SK-N-SH (cell line): ENCODE measurements at regions not wholly inside any gene's neighbourhood (a gene's known extent, or its start where the extent isn't known, plus 50 kb on each side); places are given as distances from the start of the nearest gene placed in this dataset.

Experiments used
- CTCF ChIA-PET: fragments of 300-600, 350-600 bp; formaldehyde crosslinking; extraction: SDS; loops from one replicate; lab custom pipeline; 2021; lab: Yijun Ruan, JAX
- POLR2A ChIA-PET: fragments of 350-600 bp; sonication (Branson Sonifier 250); formaldehyde crosslinking; extraction: SDS; loops from one replicate; lab custom pipeline; 2020; ENCODE audit warnings: antibody characterized with exemption, inconsistent platforms; lab: Yijun Ruan, JAX
- DNase-seq: peaks from one replicate; pipeline ENCODE4 v3.0.0; 2012
- H2AFZ ChIP-seq: fragments of 200-600 bp; sonication (generic); 2 replicates; pipeline ENCODE4 v1.8.1; 2016; ENCODE audit warnings: antibody characterized with exemption, mild to moderate bottlenecking, low read depth
- H3F3A ChIP-seq: fragments of 200-600 bp; sonication (generic); replicated peaks from 2 replicates; pipeline ENCODE3; 2016; ENCODE audit warnings: antibody characterized with exemption, mild to moderate bottlenecking; ENCODE audit not compliant: insufficient read depth
- H3K27ac ChIP-seq, 2 experiments: fragments of 200-500 bp in 1 of 2; fragments of 200-600 bp in 1 of 2; sonication (Bioruptor generic) in 1 of 2; sonication (generic), shearing (Covaris generic) in 1 of 2; 2 replicates each; pipeline versions ENCODE4 v1.5.1 to v1.6.1; 2014 to 2016; ENCODE audit warnings: low read depth in 2 of 2, inconsistent platforms in 1 of 2, low read length in 1 of 2, mild to moderate bottlenecking in 1 of 2, mixed read lengths in 1 of 2
- H3K27me3 ChIP-seq: fragments of 200-600 bp; sonication (generic), shearing (Covaris generic); 2 replicates; pipeline ENCODE4 v1.6.1; 2016; ENCODE audit warnings: mixed run types; ENCODE audit not compliant: insufficient read depth
- H3K36me3 ChIP-seq, 2 experiments: fragments of 200-500 bp in 1 of 2; fragments of 200-600 bp in 1 of 2; sonication (Bioruptor generic) in 1 of 2; sonication (generic) in 1 of 2; replicated peaks in 1 of 2; 2 replicates each; pipeline versions ENCODE3 to v1.5.1; 2014 to 2016; ENCODE audit warnings: low read length in 1 of 2, mild to moderate bottlenecking in 1 of 2; ENCODE audit not compliant: insufficient read depth in 2 of 2, control insufficient read depth in 1 of 2
- H3K4me1 ChIP-seq, 2 experiments: fragments of 200-500 bp in 1 of 2; fragments of 200-600 bp in 1 of 2; sonication (Bioruptor generic) in 1 of 2; sonication (generic), shearing (Covaris generic) in 1 of 2; 2 replicates each; pipeline versions ENCODE4 v1.5.1 to v1.6.1; 2014 to 2016; ENCODE audit warnings: low read depth in 1 of 2, low read length in 1 of 2, mixed run types in 1 of 2; ENCODE audit not compliant: insufficient read depth in 2 of 2, control insufficient read depth in 1 of 2
- H3K4me2 ChIP-seq: fragments of 200-600 bp; sonication (generic), shearing (Covaris generic); 2 replicates; pipeline ENCODE4 v1.6.1; 2017; ENCODE audit warnings: mixed run types
- H3K4me3 ChIP-seq, 2 experiments: fragments of 200-500 bp in 1 of 2; fragments of 200-600 bp in 1 of 2; sonication (Bioruptor generic) in 1 of 2; sonication (generic), shearing (Covaris generic) in 1 of 2; 2 replicates each; pipeline versions ENCODE4 v1.5.1 to v1.8.1; 2014 to 2016; ENCODE audit warnings: low read depth in 2 of 2, inconsistent platforms in 1 of 2, low read length in 1 of 2, mild to moderate bottlenecking in 1 of 2, mixed read lengths in 1 of 2, moderate library complexity in 1 of 2
- H3K79me2 ChIP-seq: fragments of 200-600 bp; sonication (generic); 2 replicates; pipeline ENCODE4 v1.8.1; 2017; ENCODE audit warnings: mild to moderate bottlenecking; ENCODE audit not compliant: insufficient read depth
- H3K9ac ChIP-seq: fragments of 200-600 bp; sonication (generic); 2 replicates; pipeline ENCODE4 v1.6.1; 2017; ENCODE audit warnings: mixed run types
- H3K9me2 ChIP-seq: fragments of 200-600 bp; sonication (generic); 2 replicates; pipeline ENCODE4 v1.6.1; 2017; ENCODE audit warnings: mixed run types
- H3K9me3 ChIP-seq: fragments of 200-600 bp; sonication (generic); 2 replicates; pipeline ENCODE4 v1.6.1; 2017; ENCODE audit warnings: mixed run types, mild to moderate bottlenecking, moderate library complexity
- H4K20me1 ChIP-seq: fragments of 200-600 bp; sonication (generic); 2 replicates; pipeline ENCODE4 v1.6.1; 2017; ENCODE audit warnings: mild to moderate bottlenecking, mixed run types; ENCODE audit not compliant: insufficient read depth
- CTCF ChIP-seq: fragments of 200-600 bp; sonication (generic); IDR thresholded peaks from 2 replicates; pipeline ENCODE4 v1.6.1; 2017; ENCODE audit warnings: antibody characterized with exemption, mild to moderate bottlenecking, moderate library complexity
- FOSL2 ChIP-seq: IDR thresholded peaks from 2 replicates; pipeline ENCODE4 v1.4.0; 2012; ENCODE audit warnings: low read depth, mild to moderate bottlenecking, moderate library complexity, borderline replicate concordance
- MEF2A ChIP-seq: IDR thresholded peaks from 2 replicates; pipeline ENCODE4 v1.4.0; 2012; ENCODE audit warnings: low read depth, borderline replicate concordance
- MXI1 ChIP-seq: IDR thresholded peaks from 2 replicates; pipeline ENCODE4 v1.6.1; 2012; ENCODE audit warnings: mild to moderate bottlenecking, low read depth, low read length, improper control_type of control experiment
- NRF1 ChIP-seq: IDR thresholded peaks from 2 replicates; pipeline ENCODE4 v1.6.1; 2012; ENCODE audit warnings: low read depth, mild to moderate bottlenecking, low read length
- POLR2AphosphoS5 ChIP-seq: IDR thresholded peaks from 2 replicates; pipeline ENCODE4 v1.6.1; 2012; ENCODE audit warnings: low read depth, low read length
- RAD21 ChIP-seq: IDR thresholded peaks from 2 replicates; pipeline ENCODE4 v1.6.1; 2012; ENCODE audit warnings: mild to moderate bottlenecking, low read length
- RCOR1 ChIP-seq: fragments of 150-350 bp; IDR thresholded peaks from 2 replicates; pipeline ENCODE4 v1.6.1; 2017; ENCODE audit warnings: antibody characterized with exemption, low read length
- SMC3 ChIP-seq: IDR thresholded peaks from 2 replicates; pipeline ENCODE4 v1.6.1; 2012; ENCODE audit warnings: low read depth, low read length, improper control_type of control experiment
- TAF1 ChIP-seq: IDR thresholded peaks from 2 replicates; pipeline ENCODE4 v1.6.1; 2012; ENCODE audit warnings: low read depth, mild to moderate bottlenecking, low read length, moderate library complexity, borderline replicate concordance
- USF2 ChIP-seq: fragments of 150-350 bp; IDR thresholded peaks from 2 replicates; pipeline ENCODE4 v1.6.1; 2017; ENCODE audit warnings: antibody characterized with exemption, low read length, low read depth, borderline replicate concordance
- whole genome bisulfite sequencing: methylation state at CpG from one replicate; pipeline ENCODE4 v1.1.6; 2017; ENCODE audit warnings: low lambda C conversion rate; 5-methylcytosine and 5-hydroxymethylcytosine counted together
- TF ChIP-seq, protein P1 (sequence below): IDR thresholded peaks from 2 replicates; pipeline ENCODE4 v1.6.1; 2012; ENCODE audit warnings: mild to moderate bottlenecking, low read depth, low read length, moderate library complexity
- TF ChIP-seq, protein P2 (sequence below): IDR thresholded peaks from 2 replicates; pipeline ENCODE4 v1.4.0; 2012; ENCODE audit warnings: low read depth

DNA sequence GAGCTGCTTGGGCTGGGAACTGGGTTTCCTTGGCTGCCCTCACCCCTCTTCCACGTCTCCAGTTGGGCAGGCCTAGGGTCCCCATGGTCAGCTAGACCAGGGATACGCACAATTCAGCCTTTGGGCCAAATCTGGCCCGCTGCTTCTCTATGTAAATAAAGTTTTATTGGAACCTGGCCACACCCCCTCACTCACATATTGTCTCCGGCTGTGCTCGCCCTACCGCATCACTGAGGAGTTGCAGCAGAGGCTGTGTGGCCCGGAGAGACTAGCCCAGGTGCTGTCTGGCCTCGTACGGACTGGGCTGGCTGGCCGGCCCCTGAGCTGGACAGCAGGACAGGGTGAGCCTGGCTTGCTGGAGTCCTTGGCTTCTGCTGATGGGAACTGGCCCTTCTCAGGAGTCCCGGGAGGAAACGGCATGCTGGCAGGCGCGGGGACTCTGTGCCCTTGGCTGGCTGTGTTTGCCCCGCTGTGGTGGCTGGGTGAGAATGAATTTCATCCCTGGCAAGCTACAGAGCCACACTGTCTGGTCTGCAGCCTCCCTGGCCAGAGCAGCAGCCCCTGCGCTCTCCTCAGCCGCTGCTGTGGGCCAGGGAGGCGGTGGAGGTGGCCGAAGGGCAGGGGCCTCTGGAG lies 82.0 kb downstream of the ENGASE start:
- ChIA-PET POLR2A (no interaction called here), CTCF (interaction anchor here (0.9 to 34.2 kb wide), 4 partner anchors 68 to 245 kb away, joined by 4 to 571 read pairs (median 51); no protein-coding TSS in a partner anchor)
- H3K36me3 ChIP-seq = no peaks in the 10 kb centered on the region
- no peaks in the 10 kb centered on the region for H3K9me3 ChIP-seq
- DNase-seq = no peak
- H3K9ac ChIP-seq = no peak overlapping the region
- no peaks in the 10 kb centered on the region for H3K79me2 ChIP-seq
- peaks cover 34% of the 10 kb centered on the region for H3K27me3 ChIP-seq
- WGBS = 67% methylated on average over 19 of the region's 19 CpGs
- TF ChIP-seq MXI1 (no peak), MEF2A (no peak), SMC3 (no peak), RCOR1 (no peak), FOSL2 (no peak), POLR2AphosphoS5 (no peak), TAF1 (no peak), NRF1 (no peak), CTCF (no peak), RAD21 (no peak), USF2 (no peak)
- TF ChIP-seq, protein P1, sequence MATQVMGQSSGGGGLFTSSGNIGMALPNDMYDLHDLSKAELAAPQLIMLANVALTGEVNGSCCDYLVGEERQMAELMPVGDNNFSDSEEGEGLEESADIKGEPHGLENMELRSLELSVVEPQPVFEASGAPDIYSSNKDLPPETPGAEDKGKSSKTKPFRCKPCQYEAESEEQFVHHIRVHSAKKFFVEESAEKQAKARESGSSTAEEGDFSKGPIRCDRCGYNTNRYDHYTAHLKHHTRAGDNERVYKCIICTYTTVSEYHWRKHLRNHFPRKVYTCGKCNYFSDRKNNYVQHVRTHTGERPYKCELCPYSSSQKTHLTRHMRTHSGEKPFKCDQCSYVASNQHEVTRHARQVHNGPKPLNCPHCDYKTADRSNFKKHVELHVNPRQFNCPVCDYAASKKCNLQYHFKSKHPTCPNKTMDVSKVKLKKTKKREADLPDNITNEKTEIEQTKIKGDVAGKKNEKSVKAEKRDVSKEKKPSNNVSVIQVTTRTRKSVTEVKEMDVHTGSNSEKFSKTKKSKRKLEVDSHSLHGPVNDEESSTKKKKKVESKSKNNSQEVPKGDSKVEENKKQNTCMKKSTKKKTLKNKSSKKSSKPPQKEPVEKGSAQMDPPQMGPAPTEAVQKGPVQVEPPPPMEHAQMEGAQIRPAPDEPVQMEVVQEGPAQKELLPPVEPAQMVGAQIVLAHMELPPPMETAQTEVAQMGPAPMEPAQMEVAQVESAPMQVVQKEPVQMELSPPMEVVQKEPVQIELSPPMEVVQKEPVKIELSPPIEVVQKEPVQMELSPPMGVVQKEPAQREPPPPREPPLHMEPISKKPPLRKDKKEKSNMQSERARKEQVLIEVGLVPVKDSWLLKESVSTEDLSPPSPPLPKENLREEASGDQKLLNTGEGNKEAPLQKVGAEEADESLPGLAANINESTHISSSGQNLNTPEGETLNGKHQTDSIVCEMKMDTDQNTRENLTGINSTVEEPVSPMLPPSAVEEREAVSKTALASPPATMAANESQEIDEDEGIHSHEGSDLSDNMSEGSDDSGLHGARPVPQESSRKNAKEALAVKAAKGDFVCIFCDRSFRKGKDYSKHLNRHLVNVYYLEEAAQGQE = no peak
- TF ChIP-seq, protein P2, sequence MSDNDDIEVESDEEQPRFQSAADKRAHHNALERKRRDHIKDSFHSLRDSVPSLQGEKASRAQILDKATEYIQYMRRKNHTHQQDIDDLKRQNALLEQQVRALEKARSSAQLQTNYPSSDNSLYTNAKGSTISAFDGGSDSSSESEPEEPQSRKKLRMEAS = no peak
- H3K4me3 ChIP-seq = no peak overlapping the region
- H3K9me2 ChIP-seq = no peaks in the 10 kb centered on the region
- no peak overlapping the region for H2AFZ ChIP-seq
- no peak overlapping the region for H3K4me2 ChIP-seq
- H3F3A ChIP-seq = no peaks in the 10 kb centered on the region
- H3K4me1 ChIP-seq = peaks cover 0 to 16% of the 10 kb centered on the region in 2 experiments; a peak in 1 of 4 replicates
- no peak overlapping the region for H3K27ac ChIP-seq
- no peaks in the 10 kb centered on the region for H4K20me1 ChIP-seq
